GM19328 (cell line): ENCODE measurements at regions not wholly inside any gene's neighbourhood (a gene's known extent, or its start where the extent isn't known, plus 50 kb on each side); places are given as distances from the start of the nearest gene placed in this dataset.
"Not testable (repeated sequence)": the region's sequence is repeated elsewhere in the genome, so short reads cannot be mapped to it uniquely, and the experiment has no call there.

ENCODE experiments used
- ATAC-seq: cut with Tn5 transposase; IDR thresholded peaks from one replicate; pipeline ENCODE4 v1.9.1; 2021; ENCODE audit warnings: mild to moderate bottlenecking, moderate library complexity; ENCODE audit not compliant: unreplicated experiment

DNA sequence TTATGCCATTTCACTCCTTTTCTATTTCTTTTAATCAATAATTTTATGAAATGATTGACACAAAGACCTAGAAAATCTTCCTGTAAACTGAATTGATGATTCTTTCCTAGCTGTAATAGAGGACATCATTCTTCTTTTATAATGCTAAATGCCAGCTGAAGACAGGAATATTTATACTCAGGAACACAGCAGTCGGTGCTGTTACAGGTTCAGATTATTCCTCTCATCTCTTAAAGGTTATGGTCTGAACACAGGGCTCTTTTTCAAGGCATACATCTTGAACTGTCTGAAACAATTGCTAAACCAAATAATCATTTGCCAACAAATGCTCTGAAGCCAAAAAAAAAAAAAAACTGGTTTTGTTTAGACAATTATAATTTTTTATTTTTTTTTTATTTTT, 305.0 kb upstream of the MMADHC start:
- no peak for ATAC-seq

DNA sequence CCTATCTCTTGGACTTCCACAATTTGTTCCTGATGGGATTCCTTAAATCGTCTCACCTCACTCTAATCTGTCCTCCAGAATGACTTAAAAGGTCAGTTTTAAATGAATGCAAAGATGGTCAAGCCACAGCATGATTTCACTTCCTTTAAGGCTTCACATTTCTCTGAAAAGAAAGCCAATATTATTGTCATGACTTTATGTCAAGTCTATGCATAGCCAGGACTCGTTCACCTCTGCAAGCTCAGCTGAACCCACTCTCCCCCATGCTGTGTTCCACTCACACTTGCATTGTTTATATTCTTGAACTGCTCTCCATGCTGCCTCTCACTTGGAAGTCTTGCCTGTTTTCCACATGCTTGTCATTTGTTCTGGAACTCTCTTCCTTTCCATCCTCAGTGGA, 298.4 kb upstream of the MMADHC start:
- ATAC-seq = no peak

DNA sequence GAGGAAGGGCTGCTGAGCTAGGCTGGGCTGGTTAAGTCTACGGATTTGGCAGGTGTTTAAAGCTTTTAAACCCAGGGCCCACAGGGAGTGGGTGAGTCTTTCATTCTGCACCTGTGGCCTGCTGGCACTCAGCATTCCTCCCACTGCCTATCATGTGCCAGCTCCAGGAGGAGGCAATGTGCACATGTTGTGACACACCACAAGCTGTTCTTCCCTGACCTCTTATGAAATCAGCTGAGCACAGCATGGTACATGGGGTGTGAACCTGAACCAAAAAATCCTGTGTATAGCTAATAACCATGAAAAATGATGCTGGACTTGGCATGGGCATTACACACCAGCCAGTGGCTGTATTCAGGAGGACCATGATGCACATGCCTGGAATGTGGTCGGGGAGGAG, 297.9 kb upstream of the MMADHC start:
- ATAC-seq = no peak

DNA sequence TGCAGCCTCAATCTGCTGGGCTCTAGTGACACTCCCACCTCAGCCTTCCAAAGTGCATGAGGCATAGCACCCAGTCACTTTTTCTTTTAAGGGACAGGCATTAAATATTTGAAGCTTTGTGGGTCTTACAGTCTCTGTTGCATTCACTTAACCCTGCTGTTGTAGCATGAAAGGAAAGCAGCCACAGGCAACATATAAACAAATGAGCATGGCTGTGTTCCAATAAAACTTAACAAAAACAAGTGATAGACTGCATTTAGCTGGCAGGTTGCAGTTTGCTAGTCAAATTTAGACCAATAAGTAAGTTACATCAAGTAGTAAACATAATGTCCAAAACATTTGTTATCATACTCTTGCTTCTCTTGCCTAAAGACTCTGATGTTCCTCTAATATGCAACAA, 297.3 kb upstream of the MMADHC start:
- no peak for ATAC-seq

DNA sequence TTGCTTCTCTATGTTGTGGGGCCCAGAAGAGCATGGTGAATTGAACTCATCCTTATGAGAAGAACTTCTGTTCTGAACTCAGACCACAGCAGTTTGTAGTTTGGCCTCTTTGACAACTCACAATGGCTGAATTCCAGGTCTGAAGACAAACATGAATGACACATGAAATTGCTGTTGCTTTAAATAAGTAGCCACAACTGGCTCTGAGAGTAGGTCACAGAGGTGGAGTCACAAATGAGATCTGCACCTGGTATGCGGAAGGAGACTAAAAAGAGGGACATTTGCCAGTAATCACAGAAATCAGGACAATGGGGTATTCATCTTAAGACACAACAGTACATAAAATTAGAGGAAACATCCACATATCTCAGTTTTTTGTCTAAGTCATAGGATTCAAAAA, 290.3 kb upstream of the MMADHC start:
- ATAC-seq = no peak

DNA sequence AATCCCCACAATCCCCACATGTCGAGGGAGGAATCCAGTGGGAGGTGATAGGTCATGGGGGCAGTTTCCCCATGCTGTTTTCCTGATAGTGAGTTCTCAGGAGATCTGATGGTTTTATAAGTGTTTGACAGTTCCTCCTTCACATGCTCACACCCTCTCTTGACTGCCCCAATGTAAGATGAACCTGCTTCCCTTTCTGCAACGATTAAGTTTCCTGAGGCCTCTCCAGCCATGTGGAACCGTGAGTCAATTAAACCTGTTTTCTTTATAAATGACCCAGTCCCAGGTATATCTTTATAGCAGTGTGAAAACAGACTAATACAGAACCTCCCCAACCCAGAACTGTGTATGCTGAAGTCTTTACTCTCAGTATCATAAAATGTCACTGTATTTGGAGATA, 289.5 kb upstream of the MMADHC start:
- no peak for ATAC-seq

DNA sequence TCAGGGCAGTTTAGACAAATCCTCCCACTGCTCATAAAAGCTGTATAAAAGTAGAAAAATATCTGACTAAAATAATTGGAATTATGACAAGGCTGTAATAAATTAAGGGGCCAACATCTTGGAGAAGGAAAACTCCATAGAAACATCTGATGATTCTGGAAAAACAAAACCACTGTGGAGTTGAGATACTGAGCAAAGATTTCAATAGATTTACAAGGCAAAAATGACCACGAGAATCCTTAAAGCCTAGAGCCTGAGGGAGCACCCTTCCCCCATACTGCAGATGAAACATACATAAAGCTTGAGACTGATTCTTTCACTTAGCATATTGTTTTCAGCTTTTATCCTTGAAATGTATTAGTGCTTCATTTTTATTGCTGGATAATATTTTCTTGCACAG, 286.4 kb upstream of the MMADHC start:
- ATAC-seq = no peak

DNA sequence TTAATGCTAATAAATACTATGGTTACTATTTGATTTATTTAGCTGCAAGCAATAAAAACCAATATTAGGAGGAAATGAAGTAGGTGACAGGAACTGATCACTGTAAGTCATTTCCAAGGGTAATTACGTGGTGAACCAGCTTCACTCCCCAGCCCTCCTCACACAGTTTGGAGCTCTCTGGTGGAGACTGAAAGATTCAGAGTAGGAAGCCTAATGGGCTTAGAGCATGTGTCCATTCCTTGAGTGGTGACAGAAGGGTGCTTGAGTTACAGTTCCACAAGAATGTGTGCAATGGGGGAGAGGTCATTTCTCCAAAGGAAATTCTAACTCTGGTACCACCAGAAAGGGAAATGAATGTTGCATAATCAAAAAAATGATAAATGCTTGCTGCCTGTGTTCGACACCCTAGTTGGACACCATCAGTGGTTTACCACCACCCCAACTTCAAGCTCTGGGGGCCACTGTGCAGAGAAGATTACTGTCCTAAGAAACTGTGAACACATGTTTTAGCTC, 285.1 kb upstream of the MMADHC start:
- no peak for ATAC-seq

DNA sequence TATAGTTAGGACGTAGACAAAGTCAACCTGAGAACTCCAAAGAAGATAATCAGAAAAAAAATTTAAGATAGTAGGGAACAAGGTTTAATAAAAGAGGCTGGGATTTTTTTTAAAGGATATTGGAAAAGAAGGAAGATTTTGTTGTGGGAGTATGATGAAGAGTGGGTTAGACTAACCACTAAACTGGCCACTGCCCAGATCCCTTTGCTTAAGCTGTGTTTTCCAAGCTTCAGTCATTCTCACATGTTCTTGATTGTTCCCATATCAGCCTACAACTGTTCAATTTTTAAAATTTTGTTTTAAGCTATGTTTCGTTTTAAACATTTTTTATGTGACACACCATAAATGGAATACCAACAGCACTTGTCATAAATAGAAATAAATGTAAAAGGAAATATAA, 284.5 kb upstream of the MMADHC start:
- ATAC-seq = no peak

DNA sequence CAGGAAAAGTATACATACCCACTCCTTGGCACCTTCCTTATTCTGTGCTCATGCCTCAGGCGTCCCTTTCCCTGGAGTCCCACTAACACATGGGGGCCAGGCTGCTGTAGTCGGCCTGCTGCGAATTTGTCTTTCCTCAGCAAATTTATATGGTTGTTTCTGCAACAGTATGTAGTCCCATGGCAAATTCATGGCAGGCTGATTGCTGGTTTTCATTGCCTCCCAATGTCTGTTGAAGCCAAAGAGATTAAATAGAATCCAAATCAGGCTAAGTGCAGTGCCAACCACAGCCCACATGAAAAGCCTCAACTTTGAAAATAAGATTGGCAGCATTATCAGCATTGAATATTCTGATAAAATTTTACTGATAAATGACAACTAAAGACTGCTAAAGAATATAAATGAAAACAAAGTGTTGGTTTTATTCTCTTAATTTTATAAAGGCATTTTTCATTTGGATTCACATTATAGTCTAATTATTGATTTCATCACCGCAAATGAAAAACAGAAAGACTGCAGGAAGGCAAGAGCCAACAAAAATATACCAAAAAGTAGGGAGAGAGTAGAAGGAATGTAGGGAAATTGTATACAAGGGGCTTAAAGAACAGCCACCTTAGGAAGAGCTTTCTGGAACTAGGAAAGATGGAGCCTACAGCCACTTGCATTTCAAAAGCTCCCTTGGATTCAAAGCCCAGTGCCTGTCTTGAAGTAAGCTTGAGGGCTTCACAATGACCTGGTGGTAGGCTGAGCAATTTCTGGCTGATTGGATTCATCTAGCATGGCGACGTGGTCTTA, 283.7 kb upstream of the MMADHC start:
- no peak for ATAC-seq

DNA sequence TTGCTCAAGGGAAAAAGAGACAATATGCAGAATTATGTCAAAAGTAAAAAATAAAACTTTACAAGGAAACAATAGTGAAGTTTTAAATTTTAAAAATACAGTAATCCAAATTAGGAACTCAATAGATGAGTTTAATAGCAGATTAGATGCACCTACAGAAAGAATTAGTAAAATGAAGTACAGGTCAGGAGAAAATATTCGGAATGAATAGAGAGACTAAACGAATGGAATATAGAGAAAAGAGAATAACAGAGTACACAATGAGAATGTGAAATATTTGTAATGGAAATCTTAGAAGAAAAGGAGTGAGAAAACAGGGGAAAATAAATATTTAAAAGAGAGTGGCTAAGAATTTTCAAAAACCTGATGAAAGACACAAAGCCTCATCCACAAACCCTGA, 275.7 kb upstream of the MMADHC start:
- no peak for ATAC-seq

DNA sequence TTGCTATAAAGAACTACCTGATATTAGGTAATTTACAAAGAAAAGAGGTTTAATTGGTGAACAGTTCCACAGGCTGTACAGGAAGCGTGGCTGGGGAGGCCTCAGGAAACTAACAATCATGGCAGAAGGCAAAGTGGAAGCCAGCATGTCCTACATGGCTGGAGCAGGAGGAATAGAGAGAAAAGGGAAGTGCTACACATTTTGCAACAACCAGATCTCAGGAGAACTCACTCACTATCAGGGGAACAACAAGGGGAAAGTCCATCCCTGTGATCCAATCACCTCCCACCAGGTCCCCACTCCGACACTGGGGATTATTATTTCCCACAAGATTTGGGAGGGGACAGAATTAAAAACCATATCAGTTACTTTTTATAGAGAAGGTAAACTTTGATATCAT, 273.5 kb upstream of the MMADHC start:
- no peak for ATAC-seq

DNA sequence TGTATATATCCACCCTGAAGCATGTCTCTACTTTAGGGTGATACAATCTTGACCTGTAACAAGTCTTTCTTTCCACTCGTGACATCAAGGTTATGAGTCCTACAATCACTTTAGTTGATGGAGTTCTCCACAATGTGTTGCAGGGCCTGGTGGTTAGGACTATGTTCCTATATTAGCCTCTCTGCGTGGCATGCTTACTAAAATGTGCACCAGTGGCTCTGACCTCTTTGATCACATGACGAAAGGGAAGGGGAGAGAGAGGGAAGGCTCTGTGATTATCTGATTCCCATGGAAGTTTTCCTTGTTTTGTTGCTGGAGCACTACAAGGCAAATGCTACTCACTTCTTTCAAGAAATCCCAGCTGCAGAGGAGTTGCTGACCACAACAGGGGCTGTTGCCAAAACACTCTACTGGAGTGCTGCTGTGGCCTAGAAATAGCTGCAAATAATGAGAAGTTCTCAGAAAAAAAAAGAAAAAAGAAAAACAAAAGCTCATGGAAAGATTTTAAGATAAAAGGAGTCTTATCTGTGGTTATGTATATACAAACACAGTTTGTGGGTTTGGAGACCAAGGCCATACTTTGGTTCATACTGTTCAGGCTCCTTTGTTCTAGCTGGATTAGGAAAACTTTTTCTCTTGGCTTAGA, 272.8 kb upstream of the MMADHC start:
- ATAC-seq = no peak

DNA sequence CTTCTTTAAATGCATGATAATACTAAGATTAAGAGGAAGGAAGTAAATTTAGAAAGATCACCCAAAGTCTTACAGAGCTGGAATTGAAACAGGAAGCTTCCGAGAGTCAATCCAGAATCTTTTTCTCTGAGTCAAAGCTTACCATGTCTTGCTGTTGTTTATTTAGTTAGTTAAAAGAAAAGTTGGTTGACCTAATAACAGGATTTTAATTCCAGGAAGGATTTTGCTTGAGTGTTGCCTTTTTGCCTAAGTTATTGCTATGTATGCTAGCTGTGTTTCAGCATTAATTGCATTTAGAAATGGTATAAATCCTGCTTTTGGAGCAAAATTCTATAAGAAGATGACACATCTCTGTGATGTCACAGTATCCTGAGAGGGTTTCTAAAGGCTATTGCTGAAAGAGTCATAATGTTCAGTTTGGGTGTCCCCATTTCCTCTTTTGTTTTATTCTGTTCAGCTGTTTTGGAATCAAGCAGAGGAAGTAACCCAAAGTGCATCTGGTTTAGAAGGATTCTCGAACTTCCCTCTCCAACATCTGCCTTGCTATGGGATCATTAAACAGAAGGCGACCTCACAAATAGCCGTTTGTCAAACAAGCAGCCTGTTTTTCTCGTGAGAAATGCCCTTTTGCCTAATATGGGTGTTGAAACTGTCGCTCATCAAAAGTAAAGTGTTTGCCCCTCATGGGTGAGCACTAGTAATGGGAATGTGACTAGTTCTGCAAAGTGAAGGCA, 271.5 kb upstream of the MMADHC start:
- ATAC-seq = no peak

DNA sequence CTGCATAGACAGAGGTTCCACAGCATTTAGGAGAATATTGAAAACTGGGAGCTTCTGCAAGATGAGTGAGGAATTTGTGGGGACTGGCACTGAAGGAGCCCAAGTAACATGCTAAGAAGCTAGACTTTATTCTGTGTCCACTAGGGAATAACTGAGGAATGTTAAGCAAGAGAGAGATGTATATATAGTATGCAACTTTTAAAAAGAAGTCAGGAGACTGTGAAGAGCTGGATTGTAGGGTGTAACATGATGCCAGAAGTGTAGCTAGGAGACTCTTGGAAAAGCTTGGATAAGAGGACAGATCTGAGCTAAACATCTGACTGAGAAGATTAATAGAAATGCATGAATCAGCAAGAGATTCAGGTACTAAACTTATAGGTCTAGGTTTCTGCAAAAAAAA, 270.6 kb upstream of the MMADHC start:
- ATAC-seq = no peak

DNA sequence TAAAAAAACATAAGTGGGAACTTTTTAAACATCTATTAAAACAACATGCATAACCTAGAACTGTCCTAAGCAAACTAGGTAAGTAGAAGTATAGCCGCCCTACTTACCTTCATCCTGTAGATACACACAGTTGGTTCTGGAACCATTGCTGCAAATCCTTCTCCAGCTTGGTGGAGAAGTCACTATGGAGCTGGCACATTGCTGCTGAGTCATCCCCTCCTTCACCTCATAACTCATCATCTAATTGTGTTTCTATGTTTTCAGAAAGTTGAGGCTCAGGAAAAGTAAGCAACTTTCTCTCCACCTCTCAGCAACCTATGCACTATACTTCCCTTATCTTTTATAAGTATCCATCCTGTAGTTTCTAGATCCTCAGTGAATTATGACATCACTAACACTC, 269.8 kb upstream of the MMADHC start:
- no peak for ATAC-seq

DNA sequence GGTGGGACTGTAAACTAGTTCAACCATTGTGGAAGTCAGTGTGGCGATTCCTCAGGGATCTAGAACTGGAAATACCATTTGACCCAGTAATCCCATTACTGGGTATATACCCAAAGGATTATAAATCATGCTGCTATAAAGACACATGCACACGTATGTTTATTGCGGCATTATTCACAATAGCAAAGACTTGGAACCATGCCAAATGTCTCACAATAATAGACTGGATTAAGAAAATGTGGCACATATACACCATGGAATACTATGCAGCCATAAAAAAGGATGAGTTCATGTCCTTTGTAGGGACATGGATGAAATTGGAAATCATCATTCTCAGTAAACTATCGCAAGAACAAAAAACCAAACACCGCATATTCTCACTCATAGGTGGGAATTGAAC, 268.3 kb upstream of the MMADHC start:
- not testable (repeated sequence) for ATAC-seq

DNA sequence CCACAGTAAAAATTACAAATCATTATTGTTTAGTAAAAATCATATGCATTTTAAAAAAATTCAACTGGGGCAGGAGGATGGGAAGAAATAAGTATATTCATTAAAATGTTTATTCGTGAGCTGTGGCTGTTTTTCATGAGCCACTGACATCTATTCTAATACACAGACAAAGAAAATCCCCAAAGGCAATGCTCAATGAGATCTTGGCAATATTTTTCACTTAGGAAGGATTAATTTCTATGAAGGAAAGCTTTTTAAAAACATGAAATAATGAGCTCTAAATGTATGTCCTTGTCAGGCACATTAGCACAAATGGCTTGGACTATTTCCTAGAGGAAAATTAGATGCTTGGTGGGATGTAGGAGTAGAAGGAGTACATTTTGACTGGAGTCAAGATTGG, 262.0 kb upstream of the MMADHC start:
- no peak for ATAC-seq

DNA sequence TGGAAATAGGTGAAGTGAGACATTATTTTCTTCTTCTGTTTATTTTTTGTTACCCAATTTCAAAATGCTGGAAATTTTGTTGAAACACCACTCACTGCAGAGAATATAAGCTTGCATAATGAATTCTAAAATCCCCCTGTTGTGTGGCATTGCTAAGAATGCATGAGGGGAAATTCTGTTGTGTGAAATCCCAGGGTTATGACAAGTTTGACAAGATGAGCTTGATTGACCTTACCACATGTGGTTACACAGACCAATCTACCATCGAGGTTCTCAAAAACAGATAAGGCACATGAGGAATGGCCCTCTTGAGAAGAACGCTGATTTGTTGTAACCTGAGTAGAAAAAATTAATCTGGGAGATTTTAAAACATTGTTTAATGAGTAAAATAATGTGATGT, 261.6 kb upstream of the MMADHC start:
- no peak for ATAC-seq

DNA sequence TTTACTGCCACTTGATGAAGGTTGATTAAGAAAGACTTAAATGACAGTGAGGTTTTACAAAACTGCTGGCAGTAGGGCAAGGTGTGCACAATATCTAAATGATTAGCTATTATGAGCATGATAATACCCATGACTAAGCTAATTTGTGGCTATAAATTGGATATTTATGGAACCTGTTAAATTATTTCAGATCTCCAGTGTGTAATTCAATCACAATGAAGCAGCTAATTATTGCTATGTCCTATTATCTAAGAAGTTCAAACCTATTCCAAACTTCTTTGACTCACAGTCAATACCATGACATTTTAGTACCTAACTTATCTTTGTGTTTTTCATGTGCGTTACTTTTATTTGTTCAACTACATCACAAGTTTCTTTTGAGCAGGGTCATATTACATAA, 253.8 kb upstream of the MMADHC start:
- ATAC-seq = no peak

DNA sequence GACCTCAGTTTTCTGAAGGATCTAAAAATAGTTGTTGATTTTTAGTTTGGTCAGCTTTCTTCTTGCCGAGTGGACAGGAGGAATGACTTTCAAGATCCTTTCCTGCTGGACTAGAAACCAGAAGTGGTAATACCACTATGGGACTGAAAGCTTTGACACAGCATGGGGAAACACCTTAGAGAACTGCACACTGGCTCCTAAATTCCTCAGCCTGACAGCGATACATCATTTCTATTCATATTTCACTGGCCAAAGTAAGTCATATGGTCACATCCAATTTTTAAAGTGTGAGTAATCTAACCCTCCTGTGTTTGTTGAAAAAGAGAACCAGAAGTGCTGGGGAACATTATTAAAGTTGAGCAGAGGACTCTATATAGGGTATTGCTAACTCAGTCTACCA, 244.7 kb upstream of the MMADHC start:
- no peak for ATAC-seq
